Endodermal cell (in vitro differentiated cells): ENCODE measurements at regions not wholly inside any gene's neighbourhood (a gene's known extent, or its start where the extent isn't known, plus 50 kb on each side); places are given as distances from the start of the nearest gene placed in this dataset.

Source experiments
- DNase-seq: peaks from one replicate; pipeline ENCODE4 v3.0.0-alpha.2; 2017
- H3K27ac ChIP-seq: 2 replicates; pipeline ENCODE4 v1.5.1; 2013; ENCODE audit warnings: mild to moderate bottlenecking, low read depth, low read length, moderate library complexity
- H3K27me3 ChIP-seq: 2 replicates; pipeline ENCODE4 v1.6.1; 2013; ENCODE audit warnings: mild to moderate bottlenecking, low read length, moderate library complexity; ENCODE audit not compliant: insufficient read depth, control insufficient read depth, poor library complexity, severe bottlenecking
- H3K36me3 ChIP-seq: 2 replicates; pipeline ENCODE4 v1.7.0; 2013; ENCODE audit warnings: mild to moderate bottlenecking, low read length, moderate library complexity; ENCODE audit not compliant: control insufficient read depth, insufficient read depth
- H3K4me1 ChIP-seq: one replicate; pipeline ENCODE4 v1.7.0; 2013; ENCODE audit warnings: low read length; ENCODE audit not compliant: control insufficient read depth, insufficient read depth
- H3K4me3 ChIP-seq: 2 replicates; pipeline ENCODE4 v1.5.1; 2013; ENCODE audit warnings: mild to moderate bottlenecking, low read length, moderate library complexity
- H3K9ac ChIP-seq: 2 replicates; pipeline ENCODE4 v1.6.1; 2013; ENCODE audit warnings: mild to moderate bottlenecking, low read length, moderate library complexity; ENCODE audit not compliant: poor library complexity, severe bottlenecking; ENCODE audit errors: extremely low read depth
- H3K9me3 ChIP-seq: 2 replicates; pipeline ENCODE4 v1.6.1; 2013; ENCODE audit warnings: mild to moderate bottlenecking, low read length, moderate library complexity; ENCODE audit not compliant: control insufficient read depth
- H3K27ac Mint-ChIP-seq: 2 replicates; pipeline ENCODE4 v1.8.0; 2020; ENCODE audit warnings: mixed read lengths
- H3K27me3 Mint-ChIP-seq: 2 replicates; pipeline ENCODE4 v1.8.0; 2021; ENCODE audit warnings: mild to moderate bottlenecking, mixed read lengths; ENCODE audit not compliant: insufficient read depth
- H3K36me3 Mint-ChIP-seq: 2 replicates; pipeline ENCODE4 v1.8.0; 2020; ENCODE audit warnings: low read depth, mixed read lengths
- H3K4me1 Mint-ChIP-seq: 2 replicates; pipeline ENCODE4 v1.8.0; 2020; ENCODE audit warnings: mixed read lengths
- H3K4me3 Mint-ChIP-seq: 2 replicates; pipeline ENCODE4 v1.8.0; 2020; ENCODE audit warnings: mild to moderate bottlenecking, moderate library complexity, mixed read lengths
- H3K9me3 Mint-ChIP-seq: 2 replicates; pipeline ENCODE4 v1.8.0; 2020; ENCODE audit warnings: mild to moderate bottlenecking, mixed read lengths
- CTCF ChIP-seq: fragments of 200-600 bp; sonication (generic); conservative IDR thresholded peaks from 2 replicates; pipeline ENCODE4 v1.5.0; 2021; ENCODE audit warnings: antibody characterized with exemption, mild to moderate bottlenecking
- WGBS, 2 experiments: methylation state at CpG; one replicate each; pipeline versions ENCODE4 v1.1.5 to v1.1.7; 2013; ENCODE audit warnings: missing lambda C conversion rate in 2 of 2, mixed read lengths in 1 of 2; ENCODE audit not compliant: insufficient coverage in 1 of 2, insufficient read length in 1 of 2; 5-methylcytosine and 5-hydroxymethylcytosine counted together

DNA sequence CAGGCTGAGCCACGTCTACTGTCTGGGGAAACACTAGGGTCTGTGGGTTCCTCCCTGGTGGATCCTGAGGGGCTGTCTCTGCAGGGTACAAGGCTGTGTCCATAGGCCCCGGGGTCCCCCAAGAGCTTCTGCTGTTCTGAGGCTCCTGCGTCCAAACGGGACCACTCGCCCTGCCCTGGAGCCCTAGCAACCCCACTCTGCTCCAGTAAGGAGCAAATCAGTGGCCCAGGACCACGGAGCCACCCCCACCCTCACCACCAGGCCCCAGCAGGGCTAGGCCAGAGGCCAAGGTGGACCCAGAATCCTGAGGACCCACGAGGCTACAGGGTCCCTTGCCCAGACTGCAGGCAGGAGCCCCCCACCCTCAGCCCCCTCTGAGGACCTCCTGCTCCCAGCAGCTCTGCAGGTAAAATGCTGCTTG lies 75.1 kb upstream of the GALNT9 start:
- no peaks in the 10 kb centered on the region for H3K27me3 ChIP-seq
- Mint-ChIP-seq H3K4me3 (no peak overlapping the region), H3K4me1 (no peaks in the 10 kb centered on the region), H3K27me3 (peaks cover 38% of the 10 kb centered on the region), H3K27ac (no peak overlapping the region), H3K36me3 (no peaks in the 10 kb centered on the region), H3K9me3 (no peaks in the 10 kb centered on the region)
- H3K27ac ChIP-seq, result no peak overlapping the region
- H3K4me1 ChIP-seq, result no peaks in the 10 kb centered on the region
- no peak for TF ChIP-seq CTCF
- no peak overlapping the region for H3K4me3 ChIP-seq
- DNase-seq, result no peak
- no peak overlapping the region for H3K9ac ChIP-seq
- WGBS, 2 experiments, result 77 to 93% methylated on average over 4 to 7 of the region's 7 CpGs
- H3K9me3 ChIP-seq, result no peaks in the 10 kb centered on the region
- H3K36me3 ChIP-seq, result no peaks in the 10 kb centered on the region

DNA sequence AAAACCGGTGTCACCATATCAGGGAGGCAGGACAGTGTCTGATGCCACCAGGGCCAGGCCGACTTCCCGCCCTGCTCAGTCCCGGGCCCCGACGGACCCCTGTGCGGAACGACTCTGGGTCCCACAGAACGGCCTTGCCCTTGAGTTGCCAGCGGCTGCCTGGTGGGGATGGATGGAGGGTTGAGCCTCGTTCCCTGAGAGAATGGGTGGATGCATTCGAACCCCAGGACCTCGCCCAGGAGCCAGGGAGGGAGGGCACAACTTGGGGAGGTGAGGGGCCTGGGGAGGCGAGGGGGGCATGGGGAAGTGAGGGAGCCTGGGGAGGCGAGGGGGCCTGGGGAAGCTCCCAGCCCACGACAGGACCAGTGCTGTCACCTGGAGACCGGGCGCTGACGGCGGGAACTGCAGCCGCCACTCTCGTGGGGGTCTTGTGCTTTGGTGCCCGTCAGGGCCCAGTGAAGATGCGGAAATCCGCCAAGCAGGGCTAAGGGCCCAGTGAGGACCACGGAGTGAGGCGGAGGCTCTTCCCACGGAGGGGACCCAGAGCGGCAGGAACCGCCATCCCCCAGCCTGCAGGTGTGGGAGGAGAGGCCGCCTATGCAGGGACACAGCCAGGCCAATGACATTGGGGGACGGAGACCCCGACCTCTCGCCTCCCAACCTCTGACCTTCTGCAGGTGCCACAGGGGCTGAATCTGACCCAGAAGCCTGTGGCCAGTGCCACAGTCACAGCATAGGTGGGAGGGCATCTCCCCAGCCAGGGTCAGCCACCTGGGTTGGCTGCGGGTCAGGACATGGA lies 74.4 kb upstream of the GALNT9 start:
- DNase-seq, result no peak
- Mint-ChIP-seq H3K36me3 (no peaks in the 10 kb centered on the region), H3K27me3 (peaks cover 39% of the 10 kb centered on the region), H3K9me3 (no peaks in the 10 kb centered on the region), H3K4me1 (no peaks in the 10 kb centered on the region), H3K27ac (no peak overlapping the region), H3K4me3 (no peak overlapping the region)
- no peaks in the 10 kb centered on the region for H3K36me3 ChIP-seq
- H3K9ac ChIP-seq, result no peak overlapping the region
- no peaks in the 10 kb centered on the region for H3K9me3 ChIP-seq
- H3K27ac ChIP-seq, result no peak overlapping the region
- 89 to 92% methylated on average over 22 to 35 of the region's 35 CpGs for WGBS, 2 experiments
- no peaks in the 10 kb centered on the region for H3K4me1 ChIP-seq
- H3K4me3 ChIP-seq, result no peak overlapping the region
- TF ChIP-seq CTCF, result no peak
- H3K27me3 ChIP-seq, result no peaks in the 10 kb centered on the region

- Histone ChIP-seq H3K36me3 (no peaks in the 10 kb centered on the region), H3K4me1 (no peaks in the 10 kb centered on the region), H3K9ac (no peak overlapping the region), H3K4me3 (no peak overlapping the region), H3K27me3 (no peaks in the 10 kb centered on the region), H3K27ac (no peak overlapping the region), H3K9me3 (no peaks in the 10 kb centered on the region)
- no peak for TF ChIP-seq CTCF
- DNase-seq, result no peak
- no peaks in the 10 kb centered on the region for H3K9me3 Mint-ChIP-seq
- H3K36me3 Mint-ChIP-seq, result no peaks in the 10 kb centered on the region
- H3K27me3 Mint-ChIP-seq, result peaks cover 44% of the 10 kb centered on the region
- no peak overlapping the region for H3K4me3 Mint-ChIP-seq
- H3K27ac Mint-ChIP-seq, result no peak overlapping the region
- WGBS, 2 experiments, result 52 to 72% methylated on average over 11 to 23 of the region's 23 CpGs
- no peaks in the 10 kb centered on the region for H3K4me1 Mint-ChIP-seq
Measured at GRCh38 chr12:132402831-132403416, 73.5 kb upstream of the GALNT9 start.
